GM21447 (cell line): ENCODE measurements at regions not wholly inside any gene's neighbourhood (a gene's known extent, or its start where the extent isn't known, plus 50 kb on each side); places are given as distances from the start of the nearest gene placed in this dataset.

Experiments used
- ATAC-seq: cut with Tn5 transposase; IDR thresholded peaks from one replicate; pipeline ENCODE4 v1.9.1; 2021; ENCODE audit not compliant: unreplicated experiment

DNA sequence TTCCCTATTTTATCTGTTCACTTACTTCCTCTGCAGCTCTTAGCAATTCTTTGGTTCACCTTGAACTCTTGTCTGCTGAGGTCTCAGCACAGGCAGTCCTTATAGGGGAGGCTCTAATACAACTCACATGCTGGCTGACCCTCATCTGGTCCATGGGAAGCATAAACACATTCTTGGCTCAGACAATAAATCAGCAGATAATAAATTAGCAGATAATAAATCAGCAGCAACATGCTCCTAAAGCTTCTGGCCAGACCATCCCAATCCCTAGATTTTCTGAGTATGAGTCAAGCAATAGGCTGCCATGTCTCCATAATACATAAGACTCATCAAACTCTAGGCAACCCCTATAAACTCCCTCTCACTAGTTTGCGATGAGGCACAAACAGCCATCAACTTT is 208.6 kb upstream of the STEAP4 start:
- ATAC-seq = no peak

GRCh38 chr7:88509341-88509740 is 202.6 kb upstream of the STEAP4 start:
- no peak for ATAC-seq

DNA sequence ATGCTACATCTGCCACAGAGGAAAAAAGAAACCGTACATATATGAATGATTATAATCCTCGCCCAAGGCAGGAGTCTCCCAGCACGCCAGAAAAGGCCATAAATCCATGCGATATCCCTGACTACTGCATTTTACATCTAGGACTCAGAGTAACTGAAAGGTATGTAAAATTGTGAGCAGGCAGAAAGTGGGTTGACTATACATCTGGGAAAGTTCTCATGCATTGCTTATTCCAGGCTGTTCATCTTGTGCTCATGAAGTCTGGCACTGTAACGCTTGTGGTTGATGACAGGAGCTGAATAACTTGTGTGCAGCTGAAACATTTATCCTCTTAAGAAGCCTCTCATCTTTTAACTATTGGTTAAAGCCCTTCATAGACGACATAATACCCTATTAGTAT is 193.4 kb upstream of the STEAP4 start:
- ATAC-seq = no peak

- no peak for ATAC-seq
Measured at GRCh38 chr7:88495881-88496725, 189.4 kb upstream of the STEAP4 start.

GRCh38 chr7:88492153-88492552 is 185.5 kb upstream of the STEAP4 start:
- no peak for ATAC-seq

DNA sequence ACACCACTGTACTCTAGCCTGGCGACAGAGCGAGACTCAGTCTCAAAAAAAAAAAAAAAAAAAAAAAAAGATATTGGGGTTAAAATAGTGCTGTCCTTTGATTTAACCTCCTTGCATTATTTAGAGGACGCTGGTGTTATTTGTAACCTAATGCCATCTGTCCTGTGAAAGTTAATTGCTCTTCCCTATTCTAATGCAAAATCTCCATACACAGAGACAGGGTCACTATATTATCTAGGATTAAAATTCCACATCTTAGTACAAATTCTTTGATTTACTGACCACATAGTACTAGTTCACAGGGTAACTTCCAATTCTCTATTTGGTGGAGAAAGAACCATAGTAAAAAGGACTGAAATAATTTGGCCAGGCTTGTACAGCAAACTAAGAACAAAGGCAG is 184.2 kb upstream of the STEAP4 start:
- ATAC-seq = no peak

DNA sequence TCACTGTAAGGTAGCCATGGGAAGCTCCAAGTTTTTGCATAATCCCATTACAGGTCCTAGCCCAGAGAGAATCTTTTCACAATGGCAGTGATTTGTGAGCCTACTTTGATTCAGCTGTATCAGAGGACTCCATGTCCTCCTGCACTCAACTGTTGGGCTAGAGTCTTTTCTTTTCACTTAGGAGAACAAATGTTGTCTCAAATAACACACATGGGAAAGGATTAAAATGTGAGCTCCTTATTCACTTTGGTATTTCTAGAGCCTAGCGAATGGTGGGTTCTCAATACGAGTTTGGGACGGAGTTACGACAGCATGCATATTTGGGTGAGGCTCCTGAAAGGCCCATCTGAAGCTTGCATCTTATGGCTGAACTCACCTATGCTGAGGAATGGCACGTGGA is 183.5 kb upstream of the STEAP4 start:
- no peak for ATAC-seq

DNA sequence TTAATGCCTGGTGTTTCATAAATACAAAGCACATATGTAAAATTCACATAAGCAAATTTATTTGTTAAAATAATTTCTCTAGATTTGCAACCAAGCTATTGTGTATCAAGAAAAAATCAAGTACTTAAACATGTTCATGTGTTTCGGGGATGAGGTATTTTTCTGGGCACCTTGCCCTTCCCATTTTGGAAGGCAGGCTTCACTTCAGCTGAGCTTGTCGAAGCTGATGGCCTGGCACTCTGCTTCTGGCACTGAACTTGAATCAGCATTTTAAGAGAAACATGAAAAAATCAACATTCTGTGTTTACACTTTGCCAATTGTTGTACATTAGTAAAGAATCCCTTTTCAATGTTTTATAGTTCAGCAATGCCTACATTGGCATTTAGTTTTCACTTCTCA is 179.1 kb upstream of the STEAP4 start:
- ATAC-seq = no peak

- no peak for ATAC-seq
Measured at GRCh38 chr7:88484551-88484950, 177.9 kb upstream of the STEAP4 start.

GRCh38 chr7:88480896-88481295 is 174.2 kb upstream of the STEAP4 start:
- no peak for ATAC-seq

- ATAC-seq = no peak
Measured at GRCh38 chr7:88480271-88480670, 173.6 kb upstream of the STEAP4 start.

DNA sequence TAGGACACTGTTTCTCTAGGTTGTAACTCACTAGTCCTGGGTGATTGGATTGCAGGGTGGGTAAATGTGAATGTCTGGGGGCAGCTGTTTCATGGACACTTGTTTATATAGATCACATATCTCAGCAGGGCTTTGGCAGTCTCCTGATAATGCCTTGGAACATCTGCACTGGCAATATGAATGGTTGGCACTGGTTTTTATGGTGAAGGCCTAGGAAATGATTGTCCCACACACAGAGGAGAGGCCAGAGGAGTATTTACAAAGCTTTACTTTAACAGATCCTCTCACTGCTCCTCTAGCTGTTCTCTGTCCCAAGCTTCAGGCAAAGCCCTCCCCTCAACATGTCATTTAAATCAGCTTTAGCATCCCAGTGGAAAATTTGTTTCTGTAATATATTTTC is 171.3 kb upstream of the STEAP4 start:
- ATAC-seq = no peak

- ATAC-seq = no peak
Measured at GRCh38 chr7:88465600-88465999, 158.9 kb upstream of the STEAP4 start.

DNA sequence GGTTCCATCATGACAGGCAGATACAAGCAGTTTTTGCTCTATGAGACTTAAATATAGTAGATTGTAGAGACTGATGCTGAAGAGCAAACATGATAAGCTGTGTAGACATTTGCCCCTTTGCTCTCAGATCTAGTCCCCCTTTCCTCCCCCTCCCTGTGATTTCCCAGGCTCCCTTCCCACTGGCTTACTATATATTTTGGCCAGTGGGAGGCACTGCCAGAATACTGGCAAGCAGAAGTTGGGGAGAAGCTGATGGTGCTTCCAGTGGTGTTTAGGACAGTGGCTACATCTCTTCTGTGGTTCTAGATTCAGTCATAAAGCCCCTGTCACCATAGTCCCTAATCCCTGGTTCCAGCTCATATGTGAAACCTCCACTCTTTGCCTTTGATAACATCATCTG is 156.1 kb upstream of the STEAP4 start:
- ATAC-seq = no peak

DNA sequence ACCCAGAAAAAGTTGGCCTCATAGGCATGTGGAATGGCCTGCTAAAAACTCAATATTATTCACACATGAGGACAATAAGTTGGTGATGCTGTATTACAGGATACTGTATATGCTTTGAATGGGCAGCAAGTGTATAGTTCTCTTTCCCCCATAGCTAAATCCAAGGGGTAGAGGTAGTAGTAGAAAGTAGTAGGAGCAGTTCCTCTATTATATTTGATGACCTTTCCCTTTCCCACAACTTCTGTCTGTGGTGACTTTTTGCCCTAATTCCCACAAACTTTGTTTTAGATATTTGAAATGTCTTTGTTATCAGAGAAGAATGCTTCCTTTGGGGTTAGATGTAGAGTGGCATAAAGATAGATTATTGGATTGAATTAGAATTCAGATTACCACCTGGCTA is 154.0 kb upstream of the STEAP4 start:
- no peak for ATAC-seq

DNA sequence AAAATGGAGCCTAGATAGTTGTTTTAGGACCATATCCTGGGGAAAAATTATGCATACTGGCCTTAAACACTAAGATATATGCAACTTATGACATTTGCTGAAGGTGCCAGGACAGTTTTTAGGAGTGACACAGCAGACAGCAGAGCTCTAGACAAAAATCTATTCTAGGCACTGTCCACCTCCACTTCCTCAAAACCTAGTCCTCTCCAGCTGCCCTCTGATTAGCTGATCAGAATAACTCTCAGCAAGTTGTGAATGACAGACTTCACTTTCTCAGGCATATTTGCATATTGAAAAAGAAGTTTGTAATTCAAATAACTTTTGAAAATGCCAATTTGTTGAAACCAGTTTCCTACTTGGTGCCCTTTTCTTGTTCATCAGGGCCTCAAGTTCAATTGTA is 152.3 kb upstream of the STEAP4 start:
- ATAC-seq = no peak

DNA sequence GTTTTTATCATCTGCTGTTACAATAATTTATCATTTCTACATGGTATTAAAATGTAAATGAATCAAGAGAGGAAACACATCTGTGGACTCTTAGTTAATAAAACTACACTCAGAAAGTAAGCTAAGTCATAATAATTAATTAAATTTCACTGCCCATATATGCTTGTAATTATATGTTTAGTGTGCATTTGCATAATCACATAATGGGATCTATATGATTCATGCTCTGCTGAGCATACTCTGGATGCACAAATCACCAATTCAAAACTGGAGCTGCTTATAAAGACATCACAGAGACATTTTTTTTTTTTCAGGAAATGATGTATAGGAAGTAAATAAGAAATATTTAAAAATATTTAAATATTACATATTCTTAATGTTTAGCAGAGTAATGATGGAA is 151.6 kb upstream of the STEAP4 start:
- no peak for ATAC-seq

- no peak for ATAC-seq
Measured at GRCh38 chr7:88457320-88457719, 150.6 kb upstream of the STEAP4 start.

DNA sequence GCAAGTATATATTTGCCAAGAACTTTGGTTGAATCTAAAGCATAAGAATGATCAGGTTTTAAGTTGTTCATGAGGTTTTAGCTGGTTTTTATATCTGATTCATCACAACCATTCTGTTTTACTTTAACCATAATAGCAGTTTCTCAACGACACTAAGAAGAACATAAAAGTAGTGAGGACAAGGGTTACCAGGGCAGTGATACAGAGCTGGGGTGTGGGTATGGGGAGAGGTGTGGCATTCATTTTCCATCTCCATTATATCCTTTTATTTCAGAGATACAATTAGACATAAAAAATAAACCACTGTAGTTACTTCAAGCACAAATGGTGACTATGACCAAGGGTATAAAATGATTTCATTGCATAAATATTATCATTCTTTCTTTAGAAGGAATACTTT is 149.8 kb upstream of the STEAP4 start:
- ATAC-seq = no peak

- ATAC-seq = no peak
Measured at GRCh38 chr7:88455696-88456095, 149.0 kb upstream of the STEAP4 start.

GRCh38 chr7:88452646-88453045 is 146.0 kb upstream of the STEAP4 start:
- ATAC-seq = no peak

DNA sequence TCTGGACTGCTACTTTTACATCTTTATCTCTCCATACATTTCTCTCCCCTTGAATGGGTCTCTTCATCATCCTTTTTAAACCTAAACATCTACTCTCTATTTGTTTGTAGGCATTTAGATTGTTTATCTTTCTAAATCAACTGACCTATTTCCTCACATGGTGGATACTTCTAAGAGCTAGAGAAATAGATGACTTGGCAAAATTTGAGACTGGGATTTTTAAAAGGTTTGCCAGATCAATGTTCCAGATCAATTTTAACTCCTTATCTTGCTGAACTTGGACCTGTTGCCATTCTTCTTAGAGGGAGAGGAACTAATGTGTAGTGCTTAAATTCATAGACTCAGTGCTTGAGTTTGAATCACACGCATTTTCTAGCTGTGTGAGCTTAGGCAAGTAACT is 144.2 kb upstream of the STEAP4 start:
- ATAC-seq = no peak

- ATAC-seq = no peak
Measured at GRCh38 chr7:88449410-88449809, 142.7 kb upstream of the STEAP4 start.
